Glutamatergic neuron (in vitro differentiated cells): ENCODE measurements at regions not wholly inside any gene's neighbourhood (a gene's known extent, or its start where the extent isn't known, plus 50 kb on each side); places are given as distances from the start of the nearest gene placed in this dataset.

Source experiments
- DNase-seq: peaks from one replicate; pipeline ENCODE4 v3.0.0; 2022
- H3K27ac Mint-ChIP-seq: one replicate; pipeline ENCODE4 v1.8.0; 2020; ENCODE audit warnings: mild to moderate bottlenecking, mixed read lengths, inconsistent platforms; ENCODE audit not compliant: unreplicated experiment
- H3K27me3 Mint-ChIP-seq: one replicate; pipeline ENCODE4 v1.8.0; 2020; ENCODE audit warnings: mild to moderate bottlenecking, moderate library complexity, mixed read lengths, inconsistent platforms; ENCODE audit not compliant: unreplicated experiment
- H3K36me3 Mint-ChIP-seq: one replicate; pipeline ENCODE4 v1.8.0; 2020; ENCODE audit warnings: mild to moderate bottlenecking, mixed read lengths, inconsistent platforms; ENCODE audit not compliant: unreplicated experiment
- H3K4me1 Mint-ChIP-seq: one replicate; pipeline ENCODE4 v1.8.0; 2020; ENCODE audit warnings: mild to moderate bottlenecking, low read depth, mixed read lengths, inconsistent platforms; ENCODE audit not compliant: unreplicated experiment
- H3K4me3 Mint-ChIP-seq: one replicate; pipeline ENCODE4 v1.8.0; 2020; ENCODE audit warnings: mild to moderate bottlenecking, mixed read lengths, inconsistent platforms; ENCODE audit not compliant: unreplicated experiment
- H3K9me3 Mint-ChIP-seq: one replicate; pipeline ENCODE4 v1.8.0; 2020; ENCODE audit warnings: mild to moderate bottlenecking, moderate library complexity, mixed read lengths, inconsistent platforms; ENCODE audit not compliant: unreplicated experiment
- CTCF ChIP-seq: fragments of 200-600 bp; sonication (generic); IDR thresholded peaks from one replicate; pipeline ENCODE4 v1.5.0; 2021; ENCODE audit not compliant: partially characterized antibody, unreplicated experiment

GRCh38 chr20:58590679-58591473 lies 60.2 kb upstream of the STX16 start:
- no peak for DNase-seq
- Mint-ChIP-seq H3K36me3 (peaks cover 11% of the 10 kb centered on the region), H3K9me3 (no peaks in the 10 kb centered on the region), H3K4me1 (peaks cover 20% of the 10 kb centered on the region), H3K27me3 (peaks cover 6% of the 10 kb centered on the region), H3K4me3 (no peak overlapping the region), H3K27ac (no peak overlapping the region)
- TF ChIP-seq CTCF = no peak

DNA sequence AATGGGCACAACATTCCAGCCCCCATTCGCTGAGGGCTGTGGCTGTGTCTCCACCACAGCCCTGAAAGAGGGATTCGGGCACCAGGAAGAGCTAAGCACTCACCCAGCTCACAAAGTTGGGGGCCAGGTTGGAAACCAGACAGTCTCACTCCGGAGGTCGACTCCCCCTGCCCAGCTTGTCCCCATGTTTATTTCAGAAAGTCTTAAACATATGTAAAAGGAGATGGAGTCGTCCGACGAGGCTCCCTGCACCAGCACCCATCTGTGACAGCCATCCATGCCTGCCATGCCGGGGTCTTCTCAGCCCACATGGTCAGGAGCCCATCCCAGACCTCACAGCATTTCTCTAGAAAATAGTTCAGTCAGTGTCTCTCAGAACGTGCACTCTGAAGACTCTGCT lies 63.6 kb upstream of the STX16 start:
- Mint-ChIP-seq H3K9me3 (peaks cover 4% of the 10 kb centered on the region), H3K4me1 (peaks cover 24% of the 10 kb centered on the region)

DNA sequence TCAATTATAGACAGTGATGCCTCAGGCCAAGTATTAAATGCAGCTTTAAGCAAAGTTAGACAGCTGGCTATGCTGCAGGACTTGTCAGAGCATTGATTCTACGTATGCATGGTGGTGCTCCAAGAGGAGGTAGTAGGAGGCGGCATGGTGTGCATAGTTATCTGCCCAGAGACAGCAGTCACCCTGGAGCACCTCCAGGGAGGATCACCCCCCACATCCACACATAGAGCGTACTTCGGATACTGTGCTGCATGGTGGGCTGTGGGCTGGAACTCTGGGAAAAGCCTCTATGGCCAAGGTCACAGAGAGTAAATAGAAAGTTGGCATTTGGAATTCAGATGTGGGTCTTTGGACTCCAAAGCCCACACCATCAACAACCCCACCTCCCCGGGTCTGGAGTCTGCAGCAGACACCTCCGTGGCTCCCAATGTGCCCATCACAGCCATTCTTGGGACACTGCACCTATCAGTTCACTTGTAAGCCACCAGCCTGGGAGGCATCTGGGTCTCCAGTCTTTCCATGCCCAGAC lies 64.5 kb upstream of the STX16 start:
- Mint-ChIP-seq H3K4me1 (peaks cover 24% of the 10 kb centered on the region), H3K9me3 (peaks cover 4% of the 10 kb centered on the region), H3K4me3 (no peak overlapping the region), H3K36me3 (peaks cover 10% of the 10 kb centered on the region), H3K27ac (no peak overlapping the region), H3K27me3 (peaks cover 16% of the 10 kb centered on the region)
- no peak for DNase-seq
- no peak for TF ChIP-seq CTCF

More for the DNA sequence above, 63.6 kb upstream of the STX16 start:
- Mint-ChIP-seq H3K27me3 (peaks cover 14% of the 10 kb centered on the region), H3K27ac (no peak overlapping the region), H3K4me3 (no peak overlapping the region), H3K36me3 (peaks cover 11% of the 10 kb centered on the region)
- TF ChIP-seq CTCF = no peak
- DNase-seq = no peak

- Mint-ChIP-seq H3K9me3 (peaks cover 8% of the 10 kb centered on the region), H3K27me3 (peaks cover 16% of the 10 kb centered on the region), H3K4me3 (no peak overlapping the region), H3K4me1 (peaks cover 24% of the 10 kb centered on the region), H3K36me3 (peaks cover 11% of the 10 kb centered on the region), H3K27ac (no peak overlapping the region)
- no peak for TF ChIP-seq CTCF
- DNase-seq = no peak
Observed at GRCh38 chr20:58585753-58586540, 65.1 kb upstream of the STX16 start.
